Upper lobe of left lung (tissue), 6 donors: ENCODE measurements at regions not wholly inside any gene's neighbourhood (a gene's known extent, or its start where the extent isn't known, plus 50 kb on each side); places are given as distances from the start of the nearest gene placed in this dataset.

ENCODE experiments used
- ATAC-seq, 2 donors: fragments of 200-7000 bp; cut with Tn5 transposase; one replicate each; pipeline ENCODE4 v1.9.1; 2022; ENCODE audit warnings: mild to moderate bottlenecking in 2 of 2, moderate library complexity in 2 of 2; ENCODE audit not compliant: low FRiP score in 2 of 2
- DNase-seq, 2 donors: peaks; one replicate each; pipeline ENCODE4 v3.0.0-alpha.2; 2019 to 2020
- H3K27ac ChIP-seq, 4 donors: fragments of 200-600 bp; sonication (generic); one replicate each; pipeline ENCODE4 v1.5.1; 2016 to 2019
- H3K27me3 ChIP-seq, 4 donors: fragments of 200-600 bp; sonication (generic); one replicate each; pipeline ENCODE4 v1.5.1; 2017 to 2019
- H3K36me3 ChIP-seq, 4 donors: fragments of 200-600 bp; sonication (generic); one replicate each; pipeline ENCODE4 v1.5.1; 2016 to 2019
- H3K4me1 ChIP-seq, 4 donors: fragments of 200-600 bp; sonication (generic); one replicate each; pipeline ENCODE4 v1.5.1; 2018 to 2019
- H3K4me3 ChIP-seq, 4 donors: fragments of 200-600 bp; sonication (generic); one replicate each; pipeline ENCODE4 v1.5.1; 2017 to 2019; ENCODE audit warnings: mild to moderate bottlenecking in 2 of 4, moderate library complexity in 1 of 4
- H3K9me3 ChIP-seq, 4 donors: fragments of 200-600 bp; sonication (generic); one replicate each; pipeline ENCODE4 v1.5.1; 2018 to 2019
- CTCF ChIP-seq, 6 experiments: fragments of 450-650 bp in 4 of 6; fragments of 200-600 bp in 2 of 6; sonication (generic) in 2 of 6; IDR thresholded peaks; one replicate each; pipeline ENCODE4 v1.5.1; 2016 to 2019; ENCODE audit warnings: antibody characterized with exemption in 6 of 6
- EP300 ChIP-seq, 4 donors: sonication (generic); formaldehyde crosslinking; IDR thresholded peaks; one replicate each; pipeline ENCODE4 v1.5.1; 2017; ENCODE audit warnings: antibody characterized with exemption in 4 of 4, control low read depth in 2 of 4
- POLR2A ChIP-seq, 4 donors: fragments of 450-650 bp; IDR thresholded peaks; one replicate each; pipeline ENCODE4 v1.5.1; 2016 to 2017; ENCODE audit warnings: antibody characterized with exemption in 4 of 4, mild to moderate bottlenecking in 2 of 4
- POLR2AphosphoS5 ChIP-seq, 2 donors: sonication (generic); formaldehyde crosslinking; IDR thresholded peaks; one replicate each; pipeline ENCODE4 v1.5.1; 2017; ENCODE audit warnings: antibody characterized with exemption in 2 of 2
- WGBS, 2 donors: methylation state at CpG; one replicate each; pipeline ENCODE4 v1.1.5; 2017 to 2018; 5-methylcytosine and 5-hydroxymethylcytosine counted together
- donor health status: DM: no; HTN: no; CAD: no; lungs with moderate emphysema.
- donor health status: DM: no; HTN: yes; CAD: no; lungs with severe emphysema.

- WGBS, 2 donors: 56 to 58% methylated on average over 12 of the region's 12 CpGs
- TF ChIP-seq CTCF (IDR thresholded peaks at IDR 0.05): no peak
- no peak for TF ChIP-seq POLR2AphosphoS5 (IDR thresholded peaks at IDR 0.05)
- TF ChIP-seq POLR2A (IDR thresholded peaks at IDR 0.05): no peak
- no peaks in the 10 kb centered on the region for H3K36me3 ChIP-seq
- peak overlapping the region in 1 of 4 donors; percentile 39 for H3K27ac ChIP-seq
- H3K9me3 ChIP-seq: no peaks in the 10 kb centered on the region
- H3K4me1 ChIP-seq: peaks cover 0 to 13% (median 5%) of the 10 kb centered on the region in 4 donors
- DNase-seq: peak; percentile 28 to 30
- H3K27me3 ChIP-seq: no peaks in the 10 kb centered on the region
- peak; percentile 51 to 56 for ATAC-seq
- peak overlapping the region in 1 of 4 donors; percentile 0 for H3K4me3 ChIP-seq
Observed at GRCh38 chr5:67350618-67351201, 154.1 kb upstream of the CD180 start.

- H3K4me3 ChIP-seq: peak overlapping the region in 1 of 4 donors; percentile 0
- H3K9me3 ChIP-seq: peaks cover 0 to 2% (median 0%) of the 10 kb centered on the region in 4 donors
- no peaks in the 10 kb centered on the region for H3K36me3 ChIP-seq
- peak overlapping the region in 1 of 4 donors; percentile 39 for H3K27ac ChIP-seq
- H3K27me3 ChIP-seq: no peaks in the 10 kb centered on the region
- peak in 1 of 2 donors; percentile 29 for ATAC-seq
- peaks cover 0 to 13% (median 5%) of the 10 kb centered on the region in 4 donors for H3K4me1 ChIP-seq
- DNase-seq: peak in 1 of 2 donors; percentile 24
- 58 to 70% methylated on average over 5 of the region's 5 CpGs for WGBS, 2 donors
- TF ChIP-seq EP300 (IDR thresholded peaks at IDR 0.05): no peak
- no peak for TF ChIP-seq CTCF (IDR thresholded peaks at IDR 0.05)
- TF ChIP-seq POLR2AphosphoS5 (IDR thresholded peaks at IDR 0.05): no peak
- no peak for TF ChIP-seq POLR2A (IDR thresholded peaks at IDR 0.05)
Observed at GRCh38 chr5:67350185-67350584, 153.6 kb upstream of the CD180 start.

DNA sequence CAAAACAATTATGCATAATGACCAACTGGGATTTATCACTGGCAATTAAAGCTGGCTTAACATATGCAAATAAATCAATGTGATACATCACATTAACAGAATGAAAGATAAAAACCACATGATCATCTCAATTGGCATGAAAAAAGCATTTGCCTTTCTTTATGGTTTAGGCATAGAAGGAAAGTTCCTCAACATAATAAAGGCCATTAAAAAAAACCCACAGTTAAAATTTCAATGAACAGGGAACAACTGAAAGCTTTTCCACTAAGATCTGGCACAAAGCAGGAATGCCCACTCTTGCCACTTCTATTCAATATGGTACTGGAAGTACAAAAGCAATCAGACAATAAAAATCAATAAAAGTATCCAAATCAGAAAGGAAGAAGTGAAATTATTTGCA lies 151.2 kb upstream of the CD180 start:
- ATAC-seq (no peak), DNase-seq (no peak)
- Histone ChIP-seq H3K36me3 (no peaks in the 10 kb centered on the region), H3K4me1 (peaks cover 0 to 7% (median 1%) of the 10 kb centered on the region in 4 donors), H3K4me3 (no peak overlapping the region), H3K9me3 (peaks cover 0 to 7% (median 0%) of the 10 kb centered on the region in 4 donors), H3K27me3 (no peaks in the 10 kb centered on the region), H3K27ac (no peak overlapping the region)
- TF ChIP-seq EP300 (IDR thresholded peaks at IDR 0.05) (no peak), POLR2AphosphoS5 (IDR thresholded peaks at IDR 0.05) (no peak), CTCF (IDR thresholded peaks at IDR 0.05) (no peak)

GRCh38 chr5:67346611-67347010 lies 150.0 kb upstream of the CD180 start:
- Histone ChIP-seq H3K27ac (no peak overlapping the region), H3K9me3 (peaks cover 0 to 7% (median 0%) of the 10 kb centered on the region in 4 donors), H3K36me3 (no peaks in the 10 kb centered on the region), H3K27me3 (no peaks in the 10 kb centered on the region), H3K4me1 (peaks cover 0 to 7% (median 1%) of the 10 kb centered on the region in 4 donors), H3K4me3 (no peak overlapping the region)
- no peak for ATAC-seq
- 67 to 79% methylated on average over 2 of the region's 2 CpGs for WGBS, 2 donors
- TF ChIP-seq CTCF (IDR thresholded peaks at IDR 0.05): no peak
- DNase-seq: no peak

- peaks cover 0 to 7% (median 0%) of the 10 kb centered on the region in 4 donors for H3K9me3 ChIP-seq
- H3K4me1 ChIP-seq: no peaks in the 10 kb centered on the region
- TF ChIP-seq POLR2A (IDR thresholded peaks at IDR 0.05) (no peak), EP300 (IDR thresholded peaks at IDR 0.05) (no peak), POLR2AphosphoS5 (IDR thresholded peaks at IDR 0.05) (no peak), CTCF (IDR thresholded peaks at IDR 0.05) (no peak)
- no peaks in the 10 kb centered on the region for H3K27me3 ChIP-seq
- no peak overlapping the region for H3K4me3 ChIP-seq
- ATAC-seq: no peak
- H3K36me3 ChIP-seq: no peaks in the 10 kb centered on the region
- DNase-seq: no peak
- WGBS, 2 donors: 92 to 100% methylated on average over 2 of the region's 2 CpGs
- H3K27ac ChIP-seq: no peak overlapping the region
Observed at GRCh38 chr5:67344870-67345269, 148.3 kb upstream of the CD180 start.
